ENCODE measurements at regions not wholly inside any gene's neighbourhood (a gene's known extent, or its start where the extent isn't known, plus 50 kb on each side); places are given as distances from the start of the nearest gene placed in this dataset.

GRCh38 chr16:51710905-51711563 lies 560.0 kb upstream of the SALL1 start:
- no peak for TF ChIP-seq CTCF (IDR thresholded peaks at IDR 0.05 in 8 of 11, conservative IDR thresholded peaks at IDR 0.05 in 3 of 11)
- TF ChIP-seq POLR2A (IDR thresholded peaks at IDR 0.05) = no peak
- no peak for TF ChIP-seq POLR2AphosphoS5 (IDR thresholded peaks at IDR 0.05)
